ENCODE measurements at regions not wholly inside any gene's neighbourhood (a gene's known extent, or its start where the extent isn't known, plus 50 kb on each side); places are given as distances from the start of the nearest gene placed in this dataset.

DNA sequence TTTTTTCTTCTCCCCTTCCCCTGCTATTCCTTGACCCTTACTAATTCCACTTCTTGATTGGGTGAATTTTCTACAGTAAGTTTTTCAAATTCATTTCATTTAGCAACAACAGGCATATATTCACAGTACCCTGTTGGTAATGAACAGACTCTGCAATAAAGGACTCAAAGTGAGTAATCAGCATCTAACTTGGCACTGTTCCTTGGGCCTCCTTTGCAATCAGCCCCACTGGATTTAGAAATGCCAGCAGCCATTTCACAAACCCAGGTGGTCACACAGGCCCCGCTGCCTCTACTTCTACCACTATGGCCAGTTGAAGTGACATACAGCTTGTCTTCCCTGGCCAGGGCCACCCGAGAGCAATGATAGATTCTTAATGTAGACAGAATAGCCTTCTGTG, 113.8 kb downstream of the CYB561 start:
- H3K23ac ChIP-seq (ENCODE audit: insufficient read length, low read depth, low read length): no peak overlapping the region
- H3K9me3 Mint-ChIP-seq: no peaks in the 10 kb centered on the region
- no peak overlapping the region for H3K56ac ChIP-seq (ENCODE audit: insufficient read length, low read depth, low read length)
- H3K18ac ChIP-seq (ENCODE audit: insufficient read length, low read depth, low read length): no peak overlapping the region
- no peaks in the 10 kb centered on the region for H3K27me3 Mint-ChIP-seq (ENCODE audit: low read depth)
- H3K27me3 ChIP-seq (ENCODE audit: insufficient read depth, low read length): no peaks in the 10 kb centered on the region
- H2AK5ac ChIP-seq (ENCODE audit: insufficient read length, low read length): no peak overlapping the region
- H4K8ac ChIP-seq (replicated peaks; ENCODE audit: insufficient read length, low read depth, low read length): no peak overlapping the region
- TF ChIP-seq, protein P1, sequence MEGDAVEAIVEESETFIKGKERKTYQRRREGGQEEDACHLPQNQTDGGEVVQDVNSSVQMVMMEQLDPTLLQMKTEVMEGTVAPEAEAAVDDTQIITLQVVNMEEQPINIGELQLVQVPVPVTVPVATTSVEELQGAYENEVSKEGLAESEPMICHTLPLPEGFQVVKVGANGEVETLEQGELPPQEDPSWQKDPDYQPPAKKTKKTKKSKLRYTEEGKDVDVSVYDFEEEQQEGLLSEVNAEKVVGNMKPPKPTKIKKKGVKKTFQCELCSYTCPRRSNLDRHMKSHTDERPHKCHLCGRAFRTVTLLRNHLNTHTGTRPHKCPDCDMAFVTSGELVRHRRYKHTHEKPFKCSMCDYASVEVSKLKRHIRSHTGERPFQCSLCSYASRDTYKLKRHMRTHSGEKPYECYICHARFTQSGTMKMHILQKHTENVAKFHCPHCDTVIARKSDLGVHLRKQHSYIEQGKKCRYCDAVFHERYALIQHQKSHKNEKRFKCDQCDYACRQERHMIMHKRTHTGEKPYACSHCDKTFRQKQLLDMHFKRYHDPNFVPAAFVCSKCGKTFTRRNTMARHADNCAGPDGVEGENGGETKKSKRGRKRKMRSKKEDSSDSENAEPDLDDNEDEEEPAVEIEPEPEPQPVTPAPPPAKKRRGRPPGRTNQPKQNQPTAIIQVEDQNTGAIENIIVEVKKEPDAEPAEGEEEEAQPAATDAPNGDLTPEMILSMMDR (conservative IDR thresholded peaks at IDR 0.05): no peak
- no peak overlapping the region for H3K14ac ChIP-seq (ENCODE audit: insufficient read depth, low read length)
- H4K91ac ChIP-seq (ENCODE audit: insufficient read length, low read depth, low read length): no peak overlapping the region
- no peaks in the 10 kb centered on the region for H4K20me1 ChIP-seq (ENCODE audit: control insufficient read depth, insufficient read depth, insufficient read length)
- H2BK15ac ChIP-seq (ENCODE audit: low read depth, low read length): no peak overlapping the region
- no peaks in the 10 kb centered on the region for H3K4me1 Mint-ChIP-seq
- WGBS (ENCODE audit: extremely low coverage, insufficient read length, low lambda C conversion rate): no CpG with 5 or more reads among the region's 2 CpGs
- H3K79me2 ChIP-seq (ENCODE audit: insufficient read depth, low read length): no peaks in the 10 kb centered on the region
- no peaks in the 10 kb centered on the region for H3K79me1 ChIP-seq (ENCODE audit: insufficient read depth, low read depth, low read length, poor library complexity, severe bottlenecking)
- no peak for DNase-seq
- H3K27ac ChIP-seq (ENCODE audit: insufficient read length, low read depth, low read length): no peak overlapping the region
- no peak overlapping the region for H2BK12ac ChIP-seq (ENCODE audit: insufficient read length, low read depth, low read length)
- H3K36me3 Mint-ChIP-seq (ENCODE audit: insufficient read depth in 1 of 3, low read depth in 3 of 3): no peaks in the 10 kb centered on the region
- no peak overlapping the region for H3K27ac Mint-ChIP-seq
- H2BK5ac ChIP-seq (ENCODE audit: insufficient read length, low read length): no peak overlapping the region
- no peak overlapping the region for H3K9ac ChIP-seq (ENCODE audit: extremely low read depth, insufficient read length, low read length)
- H2AFZ ChIP-seq (ENCODE audit: low read length): no peak overlapping the region
- no peak overlapping the region for H3K4ac ChIP-seq (ENCODE audit: low read depth, low read length)
- no peak overlapping the region for H2BK20ac ChIP-seq (ENCODE audit: low read depth, low read length, poor library complexity, severe bottlenecking)
- no peaks in the 10 kb centered on the region for H3K23me2 ChIP-seq (ENCODE audit: insufficient read length, low read depth, low read length, poor library complexity, severe bottlenecking)
- H3T11ph ChIP-seq (ENCODE audit: low read length): no peak overlapping the region
- no peaks in the 10 kb centered on the region for H3K9me3 ChIP-seq (ENCODE audit: control insufficient read depth, low read depth, low read length)
- H3K4me3 Mint-ChIP-seq: no peak overlapping the region
- H3K4me1 ChIP-seq (ENCODE audit: insufficient read depth, low read length): no peaks in the 10 kb centered on the region
- H2BK120ac ChIP-seq (ENCODE audit: low read depth, low read length, poor library complexity, severe bottlenecking): no peak overlapping the region
- no peak overlapping the region for H4K5ac ChIP-seq (ENCODE audit: insufficient read length, low read depth, low read length)
- no peak overlapping the region for H3K4me2 ChIP-seq (ENCODE audit: insufficient read depth, insufficient read length, low read length)
